Activated naive CD8-positive, alpha-beta T cell treated with anti-CD3 and anti-CD28 coated beads, Interleukin-2, amount 10 ng/mL, durations not matched to agents 7 days and 5 days (primary cell): ENCODE measurements at regions not wholly inside any gene's neighbourhood (a gene's known extent, or its start where the extent isn't known, plus 50 kb on each side); places are given as distances from the start of the nearest gene placed in this dataset.

Experiments
- ATAC-seq: fragments of 150-1000 bp; cut with Tn5 transposase; one replicate; pipeline ENCODE4 v1.10.0; 2021; ENCODE audit warnings: low read depth, moderate library complexity
- POLR2A ChIA-PET: fragments of 350-600 bp; sonication (Branson Sonifier 250); formaldehyde crosslinking; loops from one replicate; lab custom pipeline; 2021; ENCODE audit warnings: antibody characterized with exemption; lab: Charles Lee
- DNase-seq: peaks from one replicate; pipeline ENCODE4 v3.0.0; 2021
- H3K27ac Mint-ChIP-seq: one replicate; pipeline ENCODE4 v1.8.0; 2022; ENCODE audit warnings: mild to moderate bottlenecking, mixed read lengths
- H3K27me3 Mint-ChIP-seq: one replicate; pipeline ENCODE4 v1.8.0; 2022; ENCODE audit warnings: mild to moderate bottlenecking, moderate library complexity, mixed read lengths
- H3K36me3 Mint-ChIP-seq: one replicate; pipeline ENCODE4 v1.8.0; 2021; ENCODE audit warnings: mild to moderate bottlenecking, mixed read lengths
- H3K4me1 Mint-ChIP-seq: one replicate; pipeline ENCODE4 v1.8.0; 2021; ENCODE audit warnings: mixed read lengths
- H3K4me3 Mint-ChIP-seq: one replicate; pipeline ENCODE4 v1.8.0; 2022; ENCODE audit warnings: mild to moderate bottlenecking, moderate library complexity, mixed read lengths
- H3K9me3 Mint-ChIP-seq: one replicate; pipeline ENCODE4 v1.8.0; 2021; ENCODE audit warnings: mixed read lengths

DNA sequence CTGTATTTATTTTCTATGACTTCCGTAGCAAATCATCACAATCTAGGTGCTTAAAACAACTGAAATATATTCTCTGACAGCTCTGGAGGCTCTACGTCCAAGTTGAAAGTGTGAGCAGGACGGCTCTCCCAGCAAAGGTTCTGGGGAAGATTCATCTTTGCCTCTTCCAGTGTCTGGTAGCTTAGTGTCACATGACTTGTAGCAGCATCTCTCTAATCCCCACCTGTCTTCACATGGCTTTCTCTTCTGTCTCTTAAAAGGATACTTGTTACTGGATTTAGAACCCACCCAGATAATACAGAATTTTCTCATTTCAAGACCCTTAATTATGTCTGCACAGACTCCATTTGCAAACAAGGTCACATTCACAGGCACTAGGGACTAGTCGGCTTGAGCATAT lies 687.7 kb upstream of the RBFOX1 start:
- Mint-ChIP-seq H3K4me1 (peaks cover 2% of the 10 kb centered on the region), H3K4me3 (no peak overlapping the region), H3K36me3 (no peaks in the 10 kb centered on the region), H3K9me3 (no peaks in the 10 kb centered on the region), H3K27me3 (peaks cover 10% of the 10 kb centered on the region), H3K27ac (no peak overlapping the region)
- DNase-seq, result no peak
- no peak for ATAC-seq
- POLR2A ChIA-PET, result no interaction called here

DNA sequence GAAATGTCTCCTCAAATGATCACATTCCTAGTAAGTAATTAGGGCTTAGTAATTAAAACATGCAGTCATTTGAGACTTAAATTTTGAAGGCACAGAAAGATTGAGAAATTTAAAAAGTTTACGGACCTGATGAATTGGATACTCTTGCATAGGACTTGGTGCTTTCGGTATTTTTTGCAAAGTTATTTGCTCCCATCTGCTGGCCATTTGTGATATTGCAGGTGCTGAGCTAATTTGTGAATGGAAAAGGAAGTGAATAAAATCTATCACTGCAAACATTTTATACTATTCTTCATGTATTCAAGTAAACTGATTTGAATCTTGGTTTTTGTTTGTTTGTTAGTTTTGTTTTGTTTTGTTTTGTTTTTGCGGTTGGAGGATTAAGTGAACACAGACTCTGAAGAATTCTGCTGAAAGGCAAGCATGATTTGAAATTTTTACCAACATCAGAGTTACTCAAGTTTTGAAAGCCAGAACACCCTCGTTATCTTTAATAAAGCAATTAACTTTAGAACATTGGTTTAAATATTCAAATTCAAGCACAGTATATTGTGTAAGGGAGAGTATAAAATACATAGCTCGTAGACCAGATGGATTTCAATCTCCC lies 689.5 kb upstream of the RBFOX1 start:
- no peak overlapping the region for H3K27ac Mint-ChIP-seq
- H3K4me1 Mint-ChIP-seq, result peaks cover 2% of the 10 kb centered on the region
- H3K9me3 Mint-ChIP-seq, result no peaks in the 10 kb centered on the region
- no peaks in the 10 kb centered on the region for H3K36me3 Mint-ChIP-seq
- ATAC-seq (no peak), DNase-seq (no peak)
- POLR2A ChIA-PET, result no interaction called here
- no peak overlapping the region for H3K4me3 Mint-ChIP-seq
- H3K27me3 Mint-ChIP-seq, result peaks cover 10% of the 10 kb centered on the region

DNA sequence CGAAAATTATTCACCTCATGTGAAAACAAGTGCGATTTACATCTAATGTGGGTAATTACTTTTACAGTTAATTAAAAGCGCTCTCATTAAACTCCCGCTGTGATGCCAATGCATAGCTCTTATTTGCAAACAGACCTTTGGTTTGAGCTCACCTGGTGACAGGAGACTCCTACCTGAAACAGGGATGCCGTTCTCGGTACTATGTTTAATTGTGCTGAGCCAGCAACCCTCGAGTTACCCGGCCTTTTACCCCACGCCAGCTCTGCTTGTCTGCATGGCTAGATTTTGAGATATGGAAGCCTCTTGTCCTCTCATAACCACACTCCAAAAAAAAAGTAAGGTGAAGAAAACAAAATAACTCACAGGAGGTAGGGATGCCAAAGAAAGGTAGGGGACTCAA lies 690.4 kb upstream of the RBFOX1 start:
- no peak for DNase-seq
- H3K4me1 Mint-ChIP-seq, result peaks cover 2% of the 10 kb centered on the region
- H3K4me3 Mint-ChIP-seq, result no peak overlapping the region
- H3K36me3 Mint-ChIP-seq, result no peaks in the 10 kb centered on the region
- POLR2A ChIA-PET, result no interaction called here
- H3K9me3 Mint-ChIP-seq, result no peaks in the 10 kb centered on the region
- peaks cover 10% of the 10 kb centered on the region for H3K27me3 Mint-ChIP-seq
- ATAC-seq, result no peak
- H3K27ac Mint-ChIP-seq, result no peak overlapping the region

DNA sequence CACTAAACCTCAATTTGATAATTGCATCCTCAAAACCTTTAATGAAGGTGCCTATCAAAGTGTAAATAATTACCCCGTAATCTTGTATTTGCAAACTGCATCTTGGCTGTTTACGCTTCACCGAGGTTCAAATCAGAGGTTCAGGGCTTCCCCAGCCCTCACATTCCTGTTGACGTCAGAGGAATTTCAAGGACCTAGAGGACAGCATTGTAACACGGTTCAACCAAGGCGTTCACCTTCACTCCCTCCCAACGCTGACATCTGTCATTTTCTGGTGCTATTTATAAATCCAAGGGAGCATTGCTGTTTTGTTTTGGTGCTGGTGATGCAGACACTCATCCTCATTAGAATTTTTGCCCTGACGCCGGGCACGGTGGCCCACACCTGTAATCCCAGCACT lies 691.6 kb upstream of the RBFOX1 start:
- no peak overlapping the region for H3K27ac Mint-ChIP-seq
- H3K4me3 Mint-ChIP-seq, result no peak overlapping the region
- DNase-seq (no peak), ATAC-seq (no peak)
- H3K9me3 Mint-ChIP-seq, result no peaks in the 10 kb centered on the region
- H3K27me3 Mint-ChIP-seq, result peaks cover 10% of the 10 kb centered on the region
- no peaks in the 10 kb centered on the region for H3K36me3 Mint-ChIP-seq
- POLR2A ChIA-PET, result no interaction called here
- peaks cover 2% of the 10 kb centered on the region for H3K4me1 Mint-ChIP-seq

DNA sequence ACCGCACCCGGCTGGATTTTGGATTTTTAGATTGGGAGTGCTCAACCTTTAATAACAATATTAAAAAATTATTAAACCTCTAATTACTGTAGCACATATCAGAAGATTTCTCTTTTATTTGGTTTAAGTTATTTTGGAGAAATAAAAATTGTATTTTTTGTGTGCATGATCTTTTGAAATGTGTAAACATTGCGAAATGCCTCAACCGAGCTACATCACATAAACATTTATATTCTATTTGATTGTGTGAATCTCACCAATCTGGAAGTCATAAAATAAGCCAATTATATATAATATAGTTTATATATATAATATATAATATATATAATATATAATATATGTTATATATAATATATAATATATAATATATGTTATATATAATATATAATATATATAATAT lies 696.2 kb upstream of the RBFOX1 start:
- Mint-ChIP-seq H3K36me3 (no peaks in the 10 kb centered on the region), H3K4me3 (no peak overlapping the region), H3K27me3 (no peaks in the 10 kb centered on the region), H3K27ac (no peak overlapping the region), H3K9me3 (no peaks in the 10 kb centered on the region), H3K4me1 (no peaks in the 10 kb centered on the region)
- POLR2A ChIA-PET, result no interaction called here
- DNase-seq, result no peak
- ATAC-seq, result no peak

DNA sequence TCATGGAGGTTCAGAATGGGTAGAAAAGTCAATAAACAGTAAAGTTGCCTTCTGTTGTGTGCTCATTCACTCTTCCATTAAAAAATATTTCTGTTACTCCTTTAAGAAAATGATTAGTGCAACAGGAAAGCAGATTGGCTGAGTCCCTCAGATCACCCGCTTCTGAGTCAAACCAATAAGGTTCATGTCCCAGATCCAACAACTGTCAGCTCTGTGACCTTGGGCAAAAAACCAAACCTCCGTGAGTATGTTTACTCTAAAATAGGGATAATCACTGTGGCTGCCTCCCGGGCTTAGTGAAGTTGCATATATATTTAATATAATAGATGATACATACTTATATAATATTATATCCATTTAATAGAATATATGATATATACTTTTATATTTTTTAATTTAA lies 698.5 kb upstream of the RBFOX1 start:
- H3K27me3 Mint-ChIP-seq, result no peaks in the 10 kb centered on the region
- DNase-seq, result no peak
- no peak overlapping the region for H3K4me3 Mint-ChIP-seq
- H3K9me3 Mint-ChIP-seq, result no peaks in the 10 kb centered on the region
- ATAC-seq, result no peak
- H3K27ac Mint-ChIP-seq, result no peak overlapping the region
- POLR2A ChIA-PET, result no interaction called here
- H3K4me1 Mint-ChIP-seq, result no peaks in the 10 kb centered on the region
- no peaks in the 10 kb centered on the region for H3K36me3 Mint-ChIP-seq

DNA sequence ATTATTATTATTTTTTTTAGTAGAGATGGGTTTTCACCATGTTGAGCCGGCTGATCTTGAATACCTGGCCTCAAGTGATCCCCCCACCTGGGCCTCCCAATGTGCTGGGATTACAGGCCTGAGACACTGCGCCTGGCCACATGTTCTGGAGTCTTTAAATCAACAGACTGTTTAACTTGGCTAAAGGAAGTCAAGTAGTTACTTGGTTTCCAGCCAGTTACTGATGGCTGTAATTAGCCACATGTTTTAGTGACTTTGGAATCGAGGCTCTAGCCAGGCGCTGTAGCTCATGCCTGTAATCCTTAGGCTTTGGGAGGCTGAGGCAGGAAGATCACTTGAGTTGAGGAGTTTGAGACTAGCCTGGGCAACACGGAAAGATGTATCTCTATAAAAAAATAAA lies 699.2 kb upstream of the RBFOX1 start:
- Mint-ChIP-seq H3K36me3 (no peaks in the 10 kb centered on the region), H3K27me3 (no peaks in the 10 kb centered on the region), H3K4me1 (no peaks in the 10 kb centered on the region), H3K9me3 (no peaks in the 10 kb centered on the region), H3K4me3 (no peak overlapping the region), H3K27ac (no peak overlapping the region)
- DNase-seq, result no peak
- POLR2A ChIA-PET, result no interaction called here
- ATAC-seq, result no peak

DNA sequence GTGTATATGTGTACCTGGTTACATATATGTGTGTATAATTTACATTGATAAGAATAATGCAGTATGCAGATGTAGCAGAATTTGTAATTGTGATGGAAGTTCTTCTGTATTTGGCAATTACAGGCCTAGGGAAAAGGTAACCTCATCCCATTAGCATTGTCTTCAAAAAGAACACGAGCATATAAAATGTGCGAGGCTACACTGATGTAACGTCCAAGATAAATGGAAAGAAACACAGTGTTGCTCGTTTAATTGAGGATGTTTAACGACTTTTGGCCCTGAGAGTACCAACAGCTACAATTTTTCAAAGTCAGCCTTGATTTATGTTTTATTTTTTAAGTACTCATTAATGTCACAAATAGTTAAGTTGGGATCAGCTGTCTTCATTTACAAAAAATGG lies 703.5 kb upstream of the RBFOX1 start:
- POLR2A ChIA-PET, result no interaction called here
- Mint-ChIP-seq H3K9me3 (no peaks in the 10 kb centered on the region), H3K27me3 (no peaks in the 10 kb centered on the region), H3K27ac (no peak overlapping the region), H3K4me1 (no peaks in the 10 kb centered on the region), H3K36me3 (no peaks in the 10 kb centered on the region), H3K4me3 (no peak overlapping the region)
- ATAC-seq, result no peak
- no peak for DNase-seq

DNA sequence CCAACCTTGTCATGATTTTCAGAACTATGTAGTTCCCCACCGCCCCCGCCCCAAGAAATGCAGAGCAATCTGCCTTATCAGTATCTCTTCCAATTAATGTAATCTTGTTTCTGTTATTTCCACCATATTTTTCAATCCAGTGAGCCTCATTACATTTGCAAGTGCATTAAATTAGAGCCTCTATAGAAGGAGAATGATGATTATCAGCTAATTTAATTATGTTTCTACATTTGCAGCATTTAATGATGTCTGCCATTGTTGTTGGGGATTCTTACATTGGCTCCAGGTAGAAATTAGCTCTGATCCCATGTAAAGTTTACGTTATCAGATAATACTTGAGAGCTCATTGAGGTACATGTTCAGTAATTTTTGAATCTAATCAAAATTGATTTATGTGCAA lies 707.0 kb upstream of the RBFOX1 start:
- POLR2A ChIA-PET, result no interaction called here
- no peak overlapping the region for H3K27ac Mint-ChIP-seq
- H3K36me3 Mint-ChIP-seq, result no peaks in the 10 kb centered on the region
- H3K4me3 Mint-ChIP-seq, result no peak overlapping the region
- no peak for ATAC-seq
- H3K27me3 Mint-ChIP-seq, result no peaks in the 10 kb centered on the region
- no peak for DNase-seq
- H3K9me3 Mint-ChIP-seq, result peaks cover 3% of the 10 kb centered on the region
- no peaks in the 10 kb centered on the region for H3K4me1 Mint-ChIP-seq

DNA sequence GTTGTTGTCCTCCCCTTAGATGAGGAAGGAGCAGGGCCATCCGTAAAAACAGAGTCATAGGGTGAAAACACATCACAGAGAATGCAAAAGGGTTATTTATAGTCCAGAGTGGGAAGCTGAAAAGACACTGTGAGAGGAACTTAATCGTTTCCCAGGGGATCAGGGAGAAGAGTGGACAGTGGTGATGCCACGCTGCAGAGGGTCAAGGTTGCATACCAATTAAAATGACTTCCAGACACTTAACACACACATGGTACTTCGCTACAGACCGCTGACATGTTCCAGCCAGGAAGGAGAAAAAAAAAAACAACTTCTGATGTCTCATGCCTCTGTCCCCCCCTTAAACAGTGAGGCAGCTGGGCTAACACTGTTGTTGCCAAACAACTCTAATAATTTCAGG lies 713.8 kb upstream of the RBFOX1 start:
- Mint-ChIP-seq H3K27ac (no peak overlapping the region), H3K4me3 (no peak overlapping the region), H3K4me1 (no peaks in the 10 kb centered on the region), H3K36me3 (no peaks in the 10 kb centered on the region), H3K9me3 (peaks cover 4% of the 10 kb centered on the region), H3K27me3 (no peaks in the 10 kb centered on the region)
- DNase-seq (no peak), ATAC-seq (no peak)
- POLR2A ChIA-PET, result no interaction called here

DNA sequence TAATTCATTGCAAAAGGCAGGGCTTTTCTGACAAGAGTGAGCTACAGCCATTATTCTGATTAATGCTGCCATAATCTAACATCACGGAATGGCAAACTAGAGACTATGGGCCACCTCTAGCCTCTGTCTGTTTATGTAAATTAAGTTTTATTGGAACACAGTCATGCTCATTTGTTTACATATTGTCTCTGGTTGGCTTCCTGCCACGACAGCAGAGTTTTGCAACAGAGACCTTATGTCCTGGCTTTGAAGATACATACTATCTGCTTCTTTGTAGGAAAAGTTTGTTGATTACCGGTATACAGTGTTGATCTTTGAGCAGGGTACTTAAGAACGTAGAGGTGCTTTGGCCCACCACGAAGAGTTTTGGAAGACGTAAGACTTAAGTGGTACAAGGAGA lies 715.9 kb upstream of the RBFOX1 start:
- POLR2A ChIA-PET, result no interaction called here

DNA sequence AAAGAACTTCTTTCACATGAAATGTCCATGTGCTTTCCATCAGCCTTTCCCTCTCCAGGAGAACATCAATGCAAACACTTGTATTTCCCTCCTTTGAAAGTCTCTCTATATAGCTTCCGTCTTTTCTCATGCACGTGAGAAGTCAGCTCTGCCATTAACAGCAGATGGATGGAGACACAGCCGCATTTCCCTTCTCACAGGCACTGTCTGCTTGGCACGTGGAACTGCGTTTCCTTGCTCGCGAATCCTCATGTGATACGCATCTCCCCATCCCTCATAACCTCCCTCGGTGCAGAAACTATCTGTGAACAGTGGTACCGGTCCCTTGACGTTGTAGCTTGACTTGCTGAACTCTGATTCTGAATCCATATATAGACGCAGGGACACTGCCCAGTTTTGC lies 717.0 kb upstream of the RBFOX1 start:
- H3K27me3 Mint-ChIP-seq, result no peaks in the 10 kb centered on the region
- POLR2A ChIA-PET, result no interaction called here
- no peak overlapping the region for H3K27ac Mint-ChIP-seq
- peaks cover 4% of the 10 kb centered on the region for H3K9me3 Mint-ChIP-seq
- H3K36me3 Mint-ChIP-seq, result no peaks in the 10 kb centered on the region
- ATAC-seq, result no peak
- DNase-seq, result no peak
- no peak overlapping the region for H3K4me3 Mint-ChIP-seq
- no peaks in the 10 kb centered on the region for H3K4me1 Mint-ChIP-seq

More for the DNA sequence above, 715.9 kb upstream of the RBFOX1 start:
- ATAC-seq (no peak), DNase-seq (no peak)
- H3K9me3 Mint-ChIP-seq, result peaks cover 4% of the 10 kb centered on the region
- no peak overlapping the region for H3K27ac Mint-ChIP-seq
- no peaks in the 10 kb centered on the region for H3K27me3 Mint-ChIP-seq
- no peaks in the 10 kb centered on the region for H3K36me3 Mint-ChIP-seq
- no peaks in the 10 kb centered on the region for H3K4me1 Mint-ChIP-seq
- no peak overlapping the region for H3K4me3 Mint-ChIP-seq

DNA sequence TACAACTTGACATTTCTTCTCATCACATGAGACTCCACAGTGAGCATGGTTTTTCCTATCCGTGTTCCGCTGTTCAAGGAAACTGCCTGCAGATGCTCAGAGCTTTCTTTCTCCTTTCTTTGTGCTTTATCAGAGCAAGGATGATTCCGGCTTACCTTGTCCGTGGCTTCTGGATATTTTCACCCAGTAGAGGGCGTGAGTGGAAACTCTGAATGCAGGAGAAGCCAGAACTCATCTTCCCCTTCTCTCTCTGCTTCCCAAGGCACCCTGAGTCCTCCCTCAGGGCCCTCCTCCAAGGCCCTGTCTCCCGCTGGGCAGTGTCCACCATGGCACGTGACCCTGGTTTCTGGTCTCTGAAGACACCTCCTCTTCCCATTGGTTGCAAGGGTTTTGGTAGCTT lies 721.1 kb upstream of the RBFOX1 start:
- Mint-ChIP-seq H3K9me3 (peaks cover 7% of the 10 kb centered on the region), H3K27me3 (no peaks in the 10 kb centered on the region), H3K27ac (no peak overlapping the region), H3K4me1 (no peaks in the 10 kb centered on the region), H3K4me3 (no peak overlapping the region), H3K36me3 (no peaks in the 10 kb centered on the region)
- POLR2A ChIA-PET, result no interaction called here
- no peak for DNase-seq
- ATAC-seq, result no peak

DNA sequence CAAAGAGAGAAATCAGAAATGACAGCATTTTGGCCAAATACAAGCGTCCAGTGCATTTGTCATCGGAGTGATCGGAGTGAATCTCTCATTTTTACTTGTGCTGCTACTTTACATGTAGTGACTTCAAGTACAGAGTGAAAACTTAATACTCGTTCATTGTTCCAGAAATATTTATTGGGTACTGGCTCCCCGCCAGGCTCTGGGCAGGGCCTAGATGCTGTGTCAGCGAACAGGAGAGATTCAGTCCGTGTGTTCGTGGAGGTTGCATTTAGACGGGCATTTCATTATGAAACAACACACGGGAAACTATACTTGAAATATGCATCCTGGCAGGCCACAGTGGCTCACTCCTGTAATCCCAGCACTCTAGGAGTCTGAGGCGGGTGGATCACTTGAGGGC lies 727.2 kb upstream of the RBFOX1 start:
- POLR2A ChIA-PET, result no interaction called here
- no peaks in the 10 kb centered on the region for H3K27me3 Mint-ChIP-seq
- ATAC-seq (no peak), DNase-seq (no peak)
- H3K4me1 Mint-ChIP-seq, result no peaks in the 10 kb centered on the region
- H3K4me3 Mint-ChIP-seq, result no peak overlapping the region
- peaks cover 2% of the 10 kb centered on the region for H3K9me3 Mint-ChIP-seq
- H3K27ac Mint-ChIP-seq, result no peak overlapping the region
- no peaks in the 10 kb centered on the region for H3K36me3 Mint-ChIP-seq

DNA sequence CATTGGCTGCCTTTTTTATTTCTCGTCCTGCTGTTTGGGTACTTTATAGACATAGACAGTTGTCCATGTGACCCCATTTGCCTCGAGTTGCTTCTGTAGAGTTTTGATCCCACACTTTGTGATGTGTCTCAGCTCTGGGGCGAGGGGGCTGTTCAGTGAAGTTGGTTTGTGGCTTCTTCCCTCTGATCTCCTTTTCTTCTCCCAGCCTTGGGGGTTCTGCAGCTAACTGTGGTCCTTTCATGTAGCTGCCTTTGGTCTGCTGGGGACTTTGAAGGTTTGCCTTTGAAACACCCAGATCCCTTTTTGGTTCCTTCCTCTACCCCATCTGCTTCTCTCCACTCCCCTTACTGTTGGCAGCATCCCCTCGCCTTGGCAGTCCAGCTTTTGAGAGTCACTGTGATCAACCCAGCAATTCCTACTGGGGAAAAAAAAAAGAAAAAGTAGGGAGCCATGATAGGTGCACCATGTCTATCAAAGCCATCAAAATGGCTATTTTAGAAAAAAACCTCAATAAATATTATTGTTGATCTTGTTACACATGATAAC lies 728.8 kb upstream of the RBFOX1 start:
- Mint-ChIP-seq H3K4me1 (no peaks in the 10 kb centered on the region), H3K36me3 (no peaks in the 10 kb centered on the region), H3K4me3 (no peak overlapping the region), H3K27ac (no peak overlapping the region), H3K27me3 (no peaks in the 10 kb centered on the region), H3K9me3 (peaks cover under 1% of the 10 kb centered on the region)
- POLR2A ChIA-PET, result no interaction called here
- no peak for DNase-seq
- ATAC-seq, result no peak
